Panc1 (cell line): ENCODE measurements at regions not wholly inside any gene's neighbourhood (a gene's known extent, or its start where the extent isn't known, plus 50 kb on each side); places are given as distances from the start of the nearest gene placed in this dataset.

Source experiments
- POLR2AphosphoS5 ChIP-seq: IDR thresholded peaks from 2 replicates; pipeline ENCODE4 v1.6.1; 2012; ENCODE audit warnings: mild to moderate bottlenecking, low read depth, low read length, moderate library complexity
- SIN3A ChIP-seq: IDR thresholded peaks from 2 replicates; pipeline ENCODE4 v1.6.1; 2012; ENCODE audit warnings: low read depth, mild to moderate bottlenecking, low read length, moderate library complexity, borderline replicate concordance; ENCODE audit not compliant: insufficient read depth
- TCF7L2 ChIP-seq: IDR thresholded peaks from 2 replicates; pipeline ENCODE4 v1.6.1; 2011; ENCODE audit warnings: mild to moderate bottlenecking, low read depth, low read length, inconsistent platforms
- TF ChIP-seq, protein P1 (sequence below): fragments of 450-650 bp; IDR thresholded peaks from 2 replicates; pipeline ENCODE4 v1.5.1; 2017; ENCODE audit warnings: mild to moderate bottlenecking
- TF ChIP-seq, protein P2 (sequence below), 2 experiments: IDR thresholded peaks; 2 replicates each; pipeline ENCODE4 v1.6.1; 2011 to 2012; ENCODE audit warnings: low read depth in 2 of 2, control low read depth in 1 of 2, low read length in 1 of 2, mild to moderate bottlenecking in 1 of 2, moderate library complexity in 1 of 2; ENCODE audit not compliant: insufficient read depth in 1 of 2

DNA sequence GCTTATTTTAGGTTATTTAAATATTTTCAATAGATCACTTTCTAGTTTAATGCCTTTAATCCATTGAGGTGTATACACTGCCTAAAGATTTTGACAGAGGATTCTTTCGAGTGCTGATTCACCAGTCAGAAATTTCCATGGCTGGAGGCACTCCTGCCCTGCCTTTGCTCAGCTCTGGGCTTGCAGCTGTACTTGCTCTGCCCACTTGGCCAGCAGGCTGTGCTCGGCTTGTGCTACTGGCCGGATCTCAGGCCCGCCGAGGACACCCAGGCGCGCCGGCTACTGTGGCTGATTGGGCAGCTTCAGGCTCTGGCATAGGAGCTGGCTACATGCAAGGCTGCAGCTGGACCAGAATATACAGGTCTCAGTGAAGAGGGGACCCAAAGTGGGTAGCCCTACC lies 675.1 kb upstream of the MMS22L start:
- TF ChIP-seq, protein P1, sequence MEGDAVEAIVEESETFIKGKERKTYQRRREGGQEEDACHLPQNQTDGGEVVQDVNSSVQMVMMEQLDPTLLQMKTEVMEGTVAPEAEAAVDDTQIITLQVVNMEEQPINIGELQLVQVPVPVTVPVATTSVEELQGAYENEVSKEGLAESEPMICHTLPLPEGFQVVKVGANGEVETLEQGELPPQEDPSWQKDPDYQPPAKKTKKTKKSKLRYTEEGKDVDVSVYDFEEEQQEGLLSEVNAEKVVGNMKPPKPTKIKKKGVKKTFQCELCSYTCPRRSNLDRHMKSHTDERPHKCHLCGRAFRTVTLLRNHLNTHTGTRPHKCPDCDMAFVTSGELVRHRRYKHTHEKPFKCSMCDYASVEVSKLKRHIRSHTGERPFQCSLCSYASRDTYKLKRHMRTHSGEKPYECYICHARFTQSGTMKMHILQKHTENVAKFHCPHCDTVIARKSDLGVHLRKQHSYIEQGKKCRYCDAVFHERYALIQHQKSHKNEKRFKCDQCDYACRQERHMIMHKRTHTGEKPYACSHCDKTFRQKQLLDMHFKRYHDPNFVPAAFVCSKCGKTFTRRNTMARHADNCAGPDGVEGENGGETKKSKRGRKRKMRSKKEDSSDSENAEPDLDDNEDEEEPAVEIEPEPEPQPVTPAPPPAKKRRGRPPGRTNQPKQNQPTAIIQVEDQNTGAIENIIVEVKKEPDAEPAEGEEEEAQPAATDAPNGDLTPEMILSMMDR = no peak
- no peak for TF ChIP-seq SIN3A
- TF ChIP-seq POLR2AphosphoS5 = no peak
- TF ChIP-seq, protein P2, sequence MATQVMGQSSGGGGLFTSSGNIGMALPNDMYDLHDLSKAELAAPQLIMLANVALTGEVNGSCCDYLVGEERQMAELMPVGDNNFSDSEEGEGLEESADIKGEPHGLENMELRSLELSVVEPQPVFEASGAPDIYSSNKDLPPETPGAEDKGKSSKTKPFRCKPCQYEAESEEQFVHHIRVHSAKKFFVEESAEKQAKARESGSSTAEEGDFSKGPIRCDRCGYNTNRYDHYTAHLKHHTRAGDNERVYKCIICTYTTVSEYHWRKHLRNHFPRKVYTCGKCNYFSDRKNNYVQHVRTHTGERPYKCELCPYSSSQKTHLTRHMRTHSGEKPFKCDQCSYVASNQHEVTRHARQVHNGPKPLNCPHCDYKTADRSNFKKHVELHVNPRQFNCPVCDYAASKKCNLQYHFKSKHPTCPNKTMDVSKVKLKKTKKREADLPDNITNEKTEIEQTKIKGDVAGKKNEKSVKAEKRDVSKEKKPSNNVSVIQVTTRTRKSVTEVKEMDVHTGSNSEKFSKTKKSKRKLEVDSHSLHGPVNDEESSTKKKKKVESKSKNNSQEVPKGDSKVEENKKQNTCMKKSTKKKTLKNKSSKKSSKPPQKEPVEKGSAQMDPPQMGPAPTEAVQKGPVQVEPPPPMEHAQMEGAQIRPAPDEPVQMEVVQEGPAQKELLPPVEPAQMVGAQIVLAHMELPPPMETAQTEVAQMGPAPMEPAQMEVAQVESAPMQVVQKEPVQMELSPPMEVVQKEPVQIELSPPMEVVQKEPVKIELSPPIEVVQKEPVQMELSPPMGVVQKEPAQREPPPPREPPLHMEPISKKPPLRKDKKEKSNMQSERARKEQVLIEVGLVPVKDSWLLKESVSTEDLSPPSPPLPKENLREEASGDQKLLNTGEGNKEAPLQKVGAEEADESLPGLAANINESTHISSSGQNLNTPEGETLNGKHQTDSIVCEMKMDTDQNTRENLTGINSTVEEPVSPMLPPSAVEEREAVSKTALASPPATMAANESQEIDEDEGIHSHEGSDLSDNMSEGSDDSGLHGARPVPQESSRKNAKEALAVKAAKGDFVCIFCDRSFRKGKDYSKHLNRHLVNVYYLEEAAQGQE (IDR thresholded peaks at IDR 0.05; ENCODE audit: insufficient read depth in 1 of 2, low read depth in 2 of 2, low read length in 1 of 2) = no peak
- no peak for TF ChIP-seq TCF7L2
